ENCODE measurements at regions not wholly inside any gene's neighbourhood (a gene's known extent, or its start where the extent isn't known, plus 50 kb on each side); places are given as distances from the start of the nearest gene placed in this dataset.

DNA sequence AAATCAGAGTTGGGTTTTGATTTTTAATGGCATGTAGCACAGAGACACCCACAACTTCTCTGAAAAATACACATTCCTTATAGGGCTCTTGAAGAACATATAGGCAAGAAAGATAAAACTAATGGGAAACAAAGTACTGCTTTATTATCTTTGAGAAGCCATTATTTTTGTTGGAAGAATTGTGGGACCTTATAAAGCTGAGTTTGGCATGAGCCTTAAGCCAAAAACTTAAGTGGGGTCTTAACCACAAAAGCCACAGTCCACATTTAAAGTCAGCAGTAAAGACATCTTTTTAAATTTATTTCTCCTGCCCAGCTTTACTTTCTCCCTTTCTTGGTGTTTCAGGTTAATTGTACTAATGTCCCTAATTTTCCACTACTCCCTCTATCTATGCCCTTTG is 1297.3 kb downstream of the C4orf33 start:
- TF ChIP-seq, protein P1, sequence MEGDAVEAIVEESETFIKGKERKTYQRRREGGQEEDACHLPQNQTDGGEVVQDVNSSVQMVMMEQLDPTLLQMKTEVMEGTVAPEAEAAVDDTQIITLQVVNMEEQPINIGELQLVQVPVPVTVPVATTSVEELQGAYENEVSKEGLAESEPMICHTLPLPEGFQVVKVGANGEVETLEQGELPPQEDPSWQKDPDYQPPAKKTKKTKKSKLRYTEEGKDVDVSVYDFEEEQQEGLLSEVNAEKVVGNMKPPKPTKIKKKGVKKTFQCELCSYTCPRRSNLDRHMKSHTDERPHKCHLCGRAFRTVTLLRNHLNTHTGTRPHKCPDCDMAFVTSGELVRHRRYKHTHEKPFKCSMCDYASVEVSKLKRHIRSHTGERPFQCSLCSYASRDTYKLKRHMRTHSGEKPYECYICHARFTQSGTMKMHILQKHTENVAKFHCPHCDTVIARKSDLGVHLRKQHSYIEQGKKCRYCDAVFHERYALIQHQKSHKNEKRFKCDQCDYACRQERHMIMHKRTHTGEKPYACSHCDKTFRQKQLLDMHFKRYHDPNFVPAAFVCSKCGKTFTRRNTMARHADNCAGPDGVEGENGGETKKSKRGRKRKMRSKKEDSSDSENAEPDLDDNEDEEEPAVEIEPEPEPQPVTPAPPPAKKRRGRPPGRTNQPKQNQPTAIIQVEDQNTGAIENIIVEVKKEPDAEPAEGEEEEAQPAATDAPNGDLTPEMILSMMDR (IDR thresholded peaks at IDR 0.05; ENCODE audit: borderline replicate concordance, extremely low read depth, low read length, poor library complexity, severe bottlenecking) = no peak
- TF ChIP-seq EZH2 (IDR thresholded peaks at IDR 0.05; ENCODE audit: borderline replicate concordance, low read depth, low read length, severe bottlenecking) = no peak

Data from DND-41 (cell line).